ENCODE measurements at regions not wholly inside any gene's neighbourhood (a gene's known extent, or its start where the extent isn't known, plus 50 kb on each side); places are given as distances from the start of the nearest gene placed in this dataset.
"Not testable (repeated sequence)": the region's sequence is repeated elsewhere in the genome, so short reads cannot be mapped to it uniquely, and the experiment has no call there.

DNA sequence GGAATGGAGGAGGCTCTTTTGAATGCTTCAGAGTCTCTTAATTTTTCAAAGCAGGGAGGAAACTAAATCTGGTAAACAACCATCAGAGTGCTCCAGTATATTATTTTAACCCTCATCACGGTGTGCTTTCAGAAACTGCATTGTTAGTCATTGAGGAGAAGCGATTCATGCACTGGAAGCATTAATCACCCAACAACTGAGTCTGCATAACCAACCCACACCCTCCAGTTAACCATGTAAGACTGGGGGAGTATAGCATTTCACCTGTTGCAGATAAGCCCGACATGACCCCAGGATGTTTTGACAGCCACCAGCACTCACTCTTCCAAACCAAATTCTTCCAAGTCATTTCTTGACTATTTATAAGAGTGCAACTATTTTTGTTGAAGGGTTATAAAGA lies 257.6 kb downstream of the GATA3 start:
- Histone ChIP-seq H3K27ac (no peak overlapping the region), H3K4me1 (ENCODE audit: insufficient read depth) (no peaks in the 10 kb centered on the region), H3K4me3 (no peak overlapping the region), H3K9me3 (no peaks in the 10 kb centered on the region), H3K27me3 (no peaks in the 10 kb centered on the region), H3K36me3 (no peaks in the 10 kb centered on the region)
- WGBS, 3 donors: 15 to 38% (median 25%) methylated on average over 3 of the region's 3 CpGs
- intact Hi-C loops (cut with DNase I): no loop called here
- no peak for DNase-seq
- no peak for TF ChIP-seq EP300 (IDR thresholded peaks at IDR 0.05)
- TF ChIP-seq, protein P1, sequence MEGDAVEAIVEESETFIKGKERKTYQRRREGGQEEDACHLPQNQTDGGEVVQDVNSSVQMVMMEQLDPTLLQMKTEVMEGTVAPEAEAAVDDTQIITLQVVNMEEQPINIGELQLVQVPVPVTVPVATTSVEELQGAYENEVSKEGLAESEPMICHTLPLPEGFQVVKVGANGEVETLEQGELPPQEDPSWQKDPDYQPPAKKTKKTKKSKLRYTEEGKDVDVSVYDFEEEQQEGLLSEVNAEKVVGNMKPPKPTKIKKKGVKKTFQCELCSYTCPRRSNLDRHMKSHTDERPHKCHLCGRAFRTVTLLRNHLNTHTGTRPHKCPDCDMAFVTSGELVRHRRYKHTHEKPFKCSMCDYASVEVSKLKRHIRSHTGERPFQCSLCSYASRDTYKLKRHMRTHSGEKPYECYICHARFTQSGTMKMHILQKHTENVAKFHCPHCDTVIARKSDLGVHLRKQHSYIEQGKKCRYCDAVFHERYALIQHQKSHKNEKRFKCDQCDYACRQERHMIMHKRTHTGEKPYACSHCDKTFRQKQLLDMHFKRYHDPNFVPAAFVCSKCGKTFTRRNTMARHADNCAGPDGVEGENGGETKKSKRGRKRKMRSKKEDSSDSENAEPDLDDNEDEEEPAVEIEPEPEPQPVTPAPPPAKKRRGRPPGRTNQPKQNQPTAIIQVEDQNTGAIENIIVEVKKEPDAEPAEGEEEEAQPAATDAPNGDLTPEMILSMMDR (IDR thresholded peaks at IDR 0.05): no peak
- TF ChIP-seq POLR2A (IDR thresholded peaks at IDR 0.05): no peak

DNA sequence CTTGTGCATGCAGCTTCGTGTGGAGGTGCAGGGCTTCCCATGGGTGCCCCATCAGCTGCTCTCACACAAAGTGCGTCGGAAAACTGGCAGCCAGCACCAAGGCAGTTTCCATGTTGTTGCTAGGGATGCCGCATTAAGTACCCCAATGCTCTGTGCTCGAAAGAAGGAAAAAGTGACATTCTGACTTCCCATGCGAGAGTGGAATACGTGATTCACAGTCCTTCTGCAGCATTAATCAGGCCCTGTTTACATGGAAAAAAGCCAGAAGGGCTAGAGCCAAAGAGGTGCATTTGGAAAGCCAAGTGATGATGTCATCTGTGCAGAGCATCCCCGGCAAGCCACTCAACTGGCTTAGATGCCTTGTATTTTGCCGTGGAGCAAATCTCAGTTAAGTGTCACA lies 258.3 kb downstream of the GATA3 start:
- 53 to 62% (median 60%) methylated on average over 9 of the region's 9 CpGs for WGBS, 3 donors
- DNase-seq: no peak
- Histone ChIP-seq H3K36me3 (no peaks in the 10 kb centered on the region), H3K4me3 (no peak overlapping the region), H3K27ac (no peak overlapping the region), H3K27me3 (no peaks in the 10 kb centered on the region), H3K9me3 (no peaks in the 10 kb centered on the region), H3K4me1 (ENCODE audit: insufficient read depth) (no peaks in the 10 kb centered on the region)
- intact Hi-C loops (cut with DNase I): no loop called here
- TF ChIP-seq EP300 (IDR thresholded peaks at IDR 0.05) (no peak), POLR2A (IDR thresholded peaks at IDR 0.05) (no peak)
- TF ChIP-seq, protein P1 (IDR thresholded peaks at IDR 0.05): no peak

DNA sequence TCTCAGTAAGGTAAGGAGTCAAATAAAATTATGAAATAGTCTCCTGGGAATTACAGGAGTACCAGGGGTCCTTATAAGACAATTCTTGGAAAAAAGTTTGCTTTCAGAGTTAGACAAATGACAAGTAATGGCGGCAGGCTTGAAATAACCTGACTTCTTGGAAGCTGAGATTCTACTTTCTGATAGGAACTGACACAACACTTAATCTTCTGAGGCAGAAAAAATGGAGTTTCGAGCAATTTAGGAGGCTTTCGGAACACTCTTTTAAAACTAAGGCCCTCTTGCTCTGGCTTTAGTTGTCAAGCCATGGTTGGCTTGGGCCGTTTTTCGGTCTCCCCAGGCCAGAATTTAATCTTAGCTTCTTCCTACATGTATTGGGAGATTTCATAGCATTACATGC lies 260.0 kb downstream of the GATA3 start:
- no peaks in the 10 kb centered on the region for H3K9me3 ChIP-seq
- no peak overlapping the region for H3K27ac ChIP-seq
- H3K36me3 ChIP-seq: no peaks in the 10 kb centered on the region
- DNase-seq: no peak
- intact Hi-C loops (cut with DNase I): no loop called here
- TF ChIP-seq EP300 (IDR thresholded peaks at IDR 0.05): no peak
- TF ChIP-seq, protein P1 (IDR thresholded peaks at IDR 0.05): no peak
- TF ChIP-seq POLR2A (IDR thresholded peaks at IDR 0.05): no peak
- H3K27me3 ChIP-seq: no peaks in the 10 kb centered on the region
- H3K4me1 ChIP-seq (ENCODE audit: insufficient read depth): no peaks in the 10 kb centered on the region
- 70 to 83% (median 74%) methylated on average over 5 of the region's 5 CpGs for WGBS, 3 donors
- H3K4me3 ChIP-seq: no peak overlapping the region

DNA sequence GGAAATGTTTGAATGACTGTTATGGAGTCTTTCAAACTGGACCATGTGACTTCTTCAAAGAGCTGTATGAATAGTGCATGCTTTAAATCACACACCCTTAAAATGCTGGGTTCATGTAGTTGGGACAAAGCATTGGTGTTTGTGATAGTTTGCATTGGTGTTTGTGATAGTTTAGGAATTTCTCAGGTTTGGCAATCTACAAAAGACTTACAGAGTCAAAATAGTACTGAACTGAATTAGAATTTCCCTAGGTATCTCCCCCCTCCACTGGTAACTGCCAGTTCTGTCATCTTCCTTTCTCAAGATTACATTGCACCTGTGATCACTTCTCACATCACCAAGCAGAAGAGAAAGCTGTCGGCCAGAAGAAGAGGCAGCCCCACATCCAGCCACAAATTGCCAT lies 261.1 kb downstream of the GATA3 start:
- intact Hi-C loops (cut with DNase I): no loop called here
- DNase-seq: no peak
- Histone ChIP-seq H3K36me3 (no peaks in the 10 kb centered on the region), H3K9me3 (no peaks in the 10 kb centered on the region), H3K4me1 (ENCODE audit: insufficient read depth) (no peaks in the 10 kb centered on the region), H3K4me3 (no peak overlapping the region), H3K27me3 (no peaks in the 10 kb centered on the region), H3K27ac (no peak overlapping the region)
- TF ChIP-seq POLR2A (IDR thresholded peaks at IDR 0.05) (no peak), EP300 (IDR thresholded peaks at IDR 0.05) (no peak)
- TF ChIP-seq, protein P1 (IDR thresholded peaks at IDR 0.05): no peak
- WGBS, 3 donors: 47 to 75% (median 69%) methylated on average over 1 of the region's 1 CpG

DNA sequence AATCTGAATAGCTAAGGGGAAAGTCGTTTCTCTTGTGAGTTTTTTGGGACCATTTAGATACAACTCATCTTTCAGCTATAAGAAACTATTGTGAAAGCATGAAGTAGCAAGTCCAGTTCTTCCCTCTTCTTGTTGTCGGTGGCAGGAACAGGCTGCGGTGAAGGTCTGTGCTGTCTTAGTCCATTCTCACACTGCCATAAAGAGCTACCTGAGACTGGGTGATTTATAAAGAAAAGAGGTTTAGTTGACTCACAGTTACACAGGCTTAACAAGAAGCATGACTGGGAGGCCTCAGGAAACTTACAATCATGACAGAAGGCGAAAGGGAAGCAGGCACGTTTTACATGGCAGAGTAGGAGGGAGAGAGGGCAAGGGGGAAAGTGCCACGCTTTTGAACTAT lies 261.8 kb downstream of the GATA3 start:
- DNase-seq: no peak
- Histone ChIP-seq H3K27ac (no peak overlapping the region), H3K4me1 (ENCODE audit: insufficient read depth) (no peaks in the 10 kb centered on the region), H3K36me3 (no peaks in the 10 kb centered on the region), H3K9me3 (no peaks in the 10 kb centered on the region), H3K27me3 (no peaks in the 10 kb centered on the region), H3K4me3 (no peak overlapping the region)
- intact Hi-C loops (cut with DNase I): no loop called here
- no peak for TF ChIP-seq EP300 (IDR thresholded peaks at IDR 0.05)
- no peak for TF ChIP-seq POLR2A (IDR thresholded peaks at IDR 0.05)
- TF ChIP-seq, protein P1 (IDR thresholded peaks at IDR 0.05): no peak
- 73 to 78% (median 76%) methylated on average over 6 of the region's 6 CpGs for WGBS, 3 donors

DNA sequence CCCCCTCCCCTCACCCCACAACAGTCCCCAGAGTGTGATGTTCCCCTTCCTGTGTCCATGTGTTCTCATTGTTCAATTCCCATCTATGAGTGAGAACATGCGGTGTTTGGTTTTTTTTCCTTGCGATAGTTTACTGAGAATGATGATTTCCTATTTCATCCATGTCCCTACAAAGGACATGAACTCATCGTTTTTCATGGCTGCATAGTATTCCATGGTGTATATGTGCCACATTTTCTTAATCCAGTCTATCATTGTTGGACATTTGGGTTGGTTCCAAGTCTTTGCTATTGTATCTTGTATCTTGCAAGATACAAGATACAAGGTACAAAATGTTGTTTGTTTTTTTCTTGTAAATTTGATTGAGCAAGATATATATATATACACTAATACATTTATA lies 263.9 kb downstream of the GATA3 start:
- H3K4me3 ChIP-seq; H3K27me3 ChIP-seq; DNase-seq; intact Hi-C loops (cut with DNase I); H3K4me1 ChIP-seq (ENCODE audit: insufficient read depth); H3K9me3 ChIP-seq; H3K27ac ChIP-seq; H3K36me3 ChIP-seq: not testable (repeated sequence)
- WGBS, 3 donors: 84 to 91% (median 86%) methylated on average over 2 to 3 of the region's 3 CpGs
